Spleen (tissue), 11 donors: ENCODE measurements at regions not wholly inside any gene's neighbourhood (a gene's known extent, or its start where the extent isn't known, plus 50 kb on each side); places are given as distances from the start of the nearest gene placed in this dataset.

Experiments used
- DNase-seq: peaks from one replicate; pipeline ENCODE4 v3.0.0-alpha.2; 2020
- H3K27ac ChIP-seq, 8 donors: fragments of 200-600 bp; sonication (generic) in 7 of 8; 1 replicate in 4 of 8; 2 replicates in 4 of 8; pipeline versions ENCODE4 v1.5.0 to v1.8.0; 2016 to 2021; ENCODE audit warnings: inconsistent platforms in 4 of 8, mild to moderate bottlenecking in 4 of 8, moderate library complexity in 1 of 8
- H3K27me3 ChIP-seq, 7 donors: fragments of 200-600 bp; sonication (generic) in 6 of 7; replicated peaks in 1 of 7; 1 replicate in 4 of 7; 2 replicates in 3 of 7; pipeline versions ENCODE4 v1.5.0 to v1.8.0; 2016 to 2021; ENCODE audit warnings: inconsistent platforms in 3 of 7, mild to moderate bottlenecking in 1 of 7
- H3K36me3 ChIP-seq, 6 donors: fragments of 200-600 bp; sonication (generic) in 5 of 6; 1 replicate in 4 of 6; 2 replicates in 2 of 6; pipeline versions ENCODE4 v1.5.0 to v1.8.0; 2016 to 2021; ENCODE audit warnings: inconsistent platforms in 2 of 6
- H3K4me1 ChIP-seq, 6 donors: fragments of 200-600 bp; sonication (generic) in 5 of 6; 1 replicate in 3 of 6; 2 replicates in 3 of 6; pipeline versions ENCODE4 v1.5.0 to v1.8.0; 2016 to 2021; ENCODE audit warnings: inconsistent platforms in 3 of 6
- H3K4me3 ChIP-seq, 8 donors: fragments of 200-600 bp; sonication (generic) in 7 of 8; 1 replicate in 4 of 8; 2 replicates in 4 of 8; pipeline versions ENCODE4 v1.5.0 to v1.8.0; 2016 to 2021; ENCODE audit warnings: inconsistent platforms in 4 of 8, mild to moderate bottlenecking in 4 of 8, moderate library complexity in 2 of 8
- H3K9me3 ChIP-seq, 8 donors: fragments of 200-600 bp; sonication (generic) in 7 of 8; 1 replicate in 4 of 8; 2 replicates in 4 of 8; pipeline versions ENCODE4 v1.5.0 to v1.8.0; 2016 to 2021; ENCODE audit warnings: inconsistent platforms in 4 of 8
- CTCF ChIP-seq, 11 experiments: fragments of 200-600 bp in 7 of 11; fragments of 450-650 bp in 4 of 11; sonication (generic) in 4 of 11; IDR thresholded peaks in 8 of 11; conservative IDR thresholded peaks in 3 of 11; 1 replicate in 7 of 11; 2 replicates in 4 of 11; pipeline versions ENCODE4 v1.4.0 to v1.8.0; 2016 to 2021; ENCODE audit warnings: antibody characterized with exemption in 11 of 11, inconsistent platforms in 4 of 11, mild to moderate bottlenecking in 1 of 11
- POLR2A ChIP-seq, 3 donors: fragments of 450-650 bp; IDR thresholded peaks; one replicate each; pipeline ENCODE4 v1.5.1; 2017; ENCODE audit warnings: antibody characterized with exemption in 3 of 3, mild to moderate bottlenecking in 1 of 3
- POLR2AphosphoS5 ChIP-seq, 3 donors: sonication (generic); formaldehyde crosslinking; IDR thresholded peaks; one replicate each; pipeline ENCODE4 v1.5.1; 2017; ENCODE audit warnings: antibody characterized with exemption in 3 of 3
- WGBS, 5 donors: extraction: QIAGEN DNeasy Blood & Tissue Kit in 3 of 5; methylation state at CpG; one replicate each; pipeline versions ENCODE4 v1.1.5 to v1.1.7; 2013 to 2018; 5-methylcytosine and 5-hydroxymethylcytosine counted together
- intact Hi-C: fragments of 100-400 bp; cut with DNase I; formaldehyde crosslinking; loops from one replicate; pipeline ENCODE4 v1.15.0; 2023; ENCODE audit warnings: low total_unique reads
- donor health status: healthy with polysubstance abuse.
- donor health status: DM: no; HTN: no; CAD: no; lungs with moderate emphysema.
- donor health status: DM: no; HTN: no; CAD: no.
- donor health status: Bipolar disorder and iron deficiency.
- donor health status: healthy.
- donor health status: DM: no; HTN: no; CAD: no.
- donor health status: DM: yes; HTN: yes; CAD: no.

- Histone ChIP-seq H3K4me1 (no peaks in the 10 kb centered on the region), H3K27me3 (no peaks in the 10 kb centered on the region), H3K27ac (no peak overlapping the region), H3K4me3 (no peak overlapping the region), H3K36me3 (no peaks in the 10 kb centered on the region), H3K9me3 (peaks cover 0 to 15% (median 7%) of the 10 kb centered on the region in 8 donors)
- TF ChIP-seq POLR2AphosphoS5 (IDR thresholded peaks at IDR 0.05): no peak
- TF ChIP-seq POLR2A (IDR thresholded peaks at IDR 0.05): no peak
- 76 to 89% (median 85%) methylated on average over 12 of the region's 12 CpGs for WGBS, 5 donors
- intact Hi-C loops: no loop called here
- peak; percentile 42 for DNase-seq
Measured at GRCh38 chr4:96524311-96524875, 684.5 kb downstream of the PDHA2 start.

GRCh38 chr4:96525898-96526297 is 686.0 kb downstream of the PDHA2 start:
- Histone ChIP-seq H3K4me1 (no peaks in the 10 kb centered on the region), H3K9me3 (peaks cover 0 to 14% (median 7%) of the 10 kb centered on the region in 8 donors), H3K4me3 (no peak overlapping the region), H3K27ac (no peak overlapping the region), H3K36me3 (no peaks in the 10 kb centered on the region), H3K27me3 (no peaks in the 10 kb centered on the region)
- intact Hi-C loops: no loop called here
- no peak for TF ChIP-seq POLR2AphosphoS5 (IDR thresholded peaks at IDR 0.05)
- TF ChIP-seq POLR2A (IDR thresholded peaks at IDR 0.05): no peak
- no peak for TF ChIP-seq CTCF (IDR thresholded peaks at IDR 0.05 in 8 of 11, conservative IDR thresholded peaks at IDR 0.05 in 3 of 11)
- DNase-seq: no peak

GRCh38 chr4:96526625-96527024 is 686.7 kb downstream of the PDHA2 start:
- Histone ChIP-seq H3K27ac (no peak overlapping the region), H3K27me3 (no peaks in the 10 kb centered on the region), H3K9me3 (peaks cover 0 to 8% (median 3%) of the 10 kb centered on the region in 8 donors), H3K36me3 (no peaks in the 10 kb centered on the region), H3K4me3 (no peak overlapping the region), H3K4me1 (no peaks in the 10 kb centered on the region)
- WGBS, 5 donors: 53 to 77% (median 73%) methylated on average over 1 of the region's 1 CpG
- intact Hi-C loops: no loop called here
- no peak for DNase-seq
- TF ChIP-seq POLR2A (IDR thresholded peaks at IDR 0.05): no peak
- no peak for TF ChIP-seq POLR2AphosphoS5 (IDR thresholded peaks at IDR 0.05)
- TF ChIP-seq CTCF (IDR thresholded peaks at IDR 0.05 in 8 of 11, conservative IDR thresholded peaks at IDR 0.05 in 3 of 11): no peak

- intact Hi-C loops: no loop called here
- TF ChIP-seq CTCF (IDR thresholded peaks at IDR 0.05 in 8 of 11, conservative IDR thresholded peaks at IDR 0.05 in 3 of 11) (no peak), POLR2AphosphoS5 (IDR thresholded peaks at IDR 0.05) (no peak), POLR2A (IDR thresholded peaks at IDR 0.05) (no peak)
- H3K36me3 ChIP-seq: no peaks in the 10 kb centered on the region
Measured at GRCh38 chr4:96531836-96532235, 691.9 kb downstream of the PDHA2 start.

GRCh38 chr4:96543346-96543745 is 703.5 kb downstream of the PDHA2 start:
- Histone ChIP-seq H3K9me3 (peaks cover 0 to 3% (median 0%) of the 10 kb centered on the region in 8 donors), H3K4me1 (no peaks in the 10 kb centered on the region), H3K27ac (no peak overlapping the region), H3K36me3 (no peaks in the 10 kb centered on the region), H3K4me3 (no peak overlapping the region), H3K27me3 (no peaks in the 10 kb centered on the region)
- intact Hi-C loops: no loop called here
- no peak for DNase-seq
- TF ChIP-seq POLR2AphosphoS5 (IDR thresholded peaks at IDR 0.05): no peak
- no peak for TF ChIP-seq CTCF (IDR thresholded peaks at IDR 0.05 in 8 of 11, conservative IDR thresholded peaks at IDR 0.05 in 3 of 11)
- no peak for TF ChIP-seq POLR2A (IDR thresholded peaks at IDR 0.05)
- WGBS, 5 donors: 83 to 92% (median 88%) methylated on average over 2 of the region's 2 CpGs

More at GRCh38 chr4:96531836-96532235, 691.9 kb downstream of the PDHA2 start:
- no peak for DNase-seq
- H3K27ac ChIP-seq: no peak overlapping the region
- H3K9me3 ChIP-seq: peaks cover 0 to 12% (median 2%) of the 10 kb centered on the region in 8 donors
- no peak overlapping the region for H3K4me3 ChIP-seq
- no peaks in the 10 kb centered on the region for H3K4me1 ChIP-seq
- no peaks in the 10 kb centered on the region for H3K27me3 ChIP-seq
